ENCODE measurements at regions not wholly inside any gene's neighbourhood (a gene's known extent, or its start where the extent isn't known, plus 50 kb on each side); places are given as distances from the start of the nearest gene placed in this dataset.
"Not testable (repeated sequence)": the region's sequence is repeated elsewhere in the genome, so short reads cannot be mapped to it uniquely, and the experiment has no call there.

DNA sequence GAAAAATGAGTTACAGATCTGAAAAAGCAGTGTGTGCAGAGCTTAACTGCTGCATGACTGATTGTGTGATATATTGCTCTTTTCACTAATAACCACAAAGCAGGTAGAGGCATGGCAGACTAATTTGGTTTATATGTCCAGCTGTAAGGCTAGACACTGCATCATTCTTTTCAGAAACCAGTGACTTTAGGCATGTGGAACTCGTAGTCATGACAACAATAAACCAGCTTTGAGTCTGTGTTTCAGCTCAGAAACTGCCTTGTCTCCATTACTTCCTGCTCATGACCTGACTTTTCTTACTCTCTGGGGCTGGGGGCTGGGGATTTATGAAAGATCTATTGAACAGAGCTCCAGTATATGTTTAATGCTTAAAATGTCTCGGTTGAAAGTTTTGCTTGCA is 146.8 kb upstream of the LRIG3 start:
- TF ChIP-seq, protein P1, sequence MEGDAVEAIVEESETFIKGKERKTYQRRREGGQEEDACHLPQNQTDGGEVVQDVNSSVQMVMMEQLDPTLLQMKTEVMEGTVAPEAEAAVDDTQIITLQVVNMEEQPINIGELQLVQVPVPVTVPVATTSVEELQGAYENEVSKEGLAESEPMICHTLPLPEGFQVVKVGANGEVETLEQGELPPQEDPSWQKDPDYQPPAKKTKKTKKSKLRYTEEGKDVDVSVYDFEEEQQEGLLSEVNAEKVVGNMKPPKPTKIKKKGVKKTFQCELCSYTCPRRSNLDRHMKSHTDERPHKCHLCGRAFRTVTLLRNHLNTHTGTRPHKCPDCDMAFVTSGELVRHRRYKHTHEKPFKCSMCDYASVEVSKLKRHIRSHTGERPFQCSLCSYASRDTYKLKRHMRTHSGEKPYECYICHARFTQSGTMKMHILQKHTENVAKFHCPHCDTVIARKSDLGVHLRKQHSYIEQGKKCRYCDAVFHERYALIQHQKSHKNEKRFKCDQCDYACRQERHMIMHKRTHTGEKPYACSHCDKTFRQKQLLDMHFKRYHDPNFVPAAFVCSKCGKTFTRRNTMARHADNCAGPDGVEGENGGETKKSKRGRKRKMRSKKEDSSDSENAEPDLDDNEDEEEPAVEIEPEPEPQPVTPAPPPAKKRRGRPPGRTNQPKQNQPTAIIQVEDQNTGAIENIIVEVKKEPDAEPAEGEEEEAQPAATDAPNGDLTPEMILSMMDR (IDR thresholded peaks at IDR 0.05), result no peak
- Histone ChIP-seq H3K4me3 (no peak overlapping the region), H3K27ac (no peak overlapping the region)
- no peak for DNase-seq (ENCODE audit: low spot score)

- no peak for DNase-seq (ENCODE audit: low spot score)
- no peak overlapping the region for H3K4me3 ChIP-seq
- TF ChIP-seq, protein P1 (IDR thresholded peaks at IDR 0.05), result no peak
- no peak overlapping the region for H3K27ac ChIP-seq
Observed at GRCh38 chr12:59066445-59066844, 146.1 kb upstream of the LRIG3 start.

DNA sequence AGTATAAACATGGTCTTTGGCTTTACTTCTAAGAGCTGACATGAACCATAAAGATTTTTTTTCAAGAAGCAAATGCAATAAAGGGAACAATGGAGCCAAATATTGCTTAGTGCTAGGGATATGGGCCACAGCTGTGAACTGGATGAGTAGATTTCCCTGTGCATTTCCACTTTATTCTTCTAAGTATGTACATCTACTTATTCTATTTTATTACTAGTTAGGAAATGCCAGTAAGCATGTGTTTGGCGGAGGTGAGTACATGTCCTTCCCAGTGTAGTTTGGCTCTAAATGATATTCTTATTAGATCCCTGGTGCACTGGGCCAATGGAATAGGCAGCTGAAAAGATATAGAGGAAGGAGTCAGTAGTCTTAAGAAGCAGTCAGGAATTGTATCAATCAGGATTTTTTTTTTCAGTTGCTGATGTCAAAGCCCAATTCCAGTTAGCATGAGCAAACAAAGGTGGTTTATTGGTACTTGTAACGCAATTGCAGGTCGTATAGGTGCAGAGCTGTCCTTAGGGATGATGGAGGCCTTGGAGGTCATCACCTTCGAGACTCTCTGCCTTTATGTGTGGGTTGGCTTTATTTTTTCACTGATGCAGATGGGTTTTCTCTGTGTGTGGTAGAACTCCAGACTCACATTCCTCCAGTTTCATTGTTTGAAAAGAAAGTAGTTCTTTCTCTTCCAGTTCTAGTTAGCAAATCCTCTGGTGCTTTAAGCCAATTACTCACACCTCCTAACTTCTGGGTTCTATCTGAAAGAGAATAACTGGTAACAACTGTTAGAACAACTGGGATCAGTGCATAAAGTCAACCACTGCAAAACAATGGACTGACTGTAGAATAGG is 139.0 kb upstream of the LRIG3 start:
- H3K27ac ChIP-seq, result no peak overlapping the region
- DNase-seq (ENCODE audit: low spot score), result no peak
- no peak overlapping the region for H3K4me3 ChIP-seq
- TF ChIP-seq, protein P1 (IDR thresholded peaks at IDR 0.05), result no peak

- Histone ChIP-seq H3K27ac (no peak overlapping the region), H3K4me3 (no peak overlapping the region)
- DNase-seq (ENCODE audit: low spot score), result no peak
- TF ChIP-seq, protein P1 (IDR thresholded peaks at IDR 0.05), result no peak
Observed at GRCh38 chr12:59056966-59057365, 136.7 kb upstream of the LRIG3 start.

GRCh38 chr12:59055204-59055860 is 135.0 kb upstream of the LRIG3 start:
- Histone ChIP-seq H3K27ac (no peak overlapping the region), H3K4me3 (no peak overlapping the region)
- TF ChIP-seq, protein P1 (IDR thresholded peaks at IDR 0.05), result no peak
- no peak for DNase-seq (ENCODE audit: low spot score)

- not testable (repeated sequence) for DNase-seq (ENCODE audit: low spot score)
Observed at GRCh38 chr12:59053266-59053899, 133.1 kb upstream of the LRIG3 start.

DNA sequence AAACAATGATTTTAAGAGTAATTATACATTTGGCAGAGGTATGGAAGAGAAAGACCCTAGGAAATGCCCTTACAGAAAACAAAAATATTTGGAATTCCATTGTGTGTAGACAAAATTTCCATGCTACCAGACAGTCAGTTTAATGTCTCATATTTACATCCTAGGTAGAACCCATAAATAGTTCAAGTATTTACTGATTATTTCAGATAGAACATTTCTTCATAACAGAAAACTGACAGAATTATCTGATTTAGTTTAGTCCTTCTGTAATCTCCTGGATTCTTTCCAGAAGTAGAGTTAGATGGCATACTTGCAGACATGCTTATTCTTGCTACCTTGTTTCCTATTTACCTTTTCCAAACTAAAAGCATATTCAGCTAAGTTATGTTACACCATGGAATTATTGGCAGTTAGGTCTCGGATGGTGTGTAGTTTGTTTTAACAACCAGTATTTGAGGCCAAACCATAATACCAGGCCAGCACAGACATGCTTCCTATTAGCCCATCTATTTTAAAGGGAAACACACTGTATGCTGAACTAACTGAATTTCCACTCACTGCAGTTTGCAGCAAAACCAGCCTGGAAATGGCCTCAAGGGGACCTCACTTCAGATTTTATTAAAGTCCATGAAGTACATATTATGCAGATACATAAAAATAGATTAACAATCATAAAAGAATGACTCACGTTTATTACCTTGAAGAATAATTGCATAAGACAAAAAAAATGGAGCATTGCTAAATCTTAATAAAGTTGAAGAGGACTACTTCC is 126.6 kb upstream of the LRIG3 start:
- DNase-seq (ENCODE audit: low spot score), result no peak
- TF ChIP-seq, protein P1 (IDR thresholded peaks at IDR 0.05), result no peak

More at GRCh38 chr12:59053266-59053899, 133.1 kb upstream of the LRIG3 start:
- H3K4me3 ChIP-seq, H3K27ac ChIP-seq: not testable (repeated sequence)

More for the DNA sequence above, 126.6 kb upstream of the LRIG3 start:
- Histone ChIP-seq H3K4me3 (no peak overlapping the region), H3K27ac (no peak overlapping the region)

Measured in coronary artery (tissue), 2 donors.